ENCODE measurements at regions not wholly inside any gene's neighbourhood (a gene's known extent, or its start where the extent isn't known, plus 50 kb on each side); places are given as distances from the start of the nearest gene placed in this dataset.
"Not testable (repeated sequence)": the region's sequence is repeated elsewhere in the genome, so short reads cannot be mapped to it uniquely, and the experiment has no call there.

- DNase-seq: no peak
Observed at GRCh38 chr5:13640270-13640669, 304.2 kb downstream of the DNAH5 start.

DNA sequence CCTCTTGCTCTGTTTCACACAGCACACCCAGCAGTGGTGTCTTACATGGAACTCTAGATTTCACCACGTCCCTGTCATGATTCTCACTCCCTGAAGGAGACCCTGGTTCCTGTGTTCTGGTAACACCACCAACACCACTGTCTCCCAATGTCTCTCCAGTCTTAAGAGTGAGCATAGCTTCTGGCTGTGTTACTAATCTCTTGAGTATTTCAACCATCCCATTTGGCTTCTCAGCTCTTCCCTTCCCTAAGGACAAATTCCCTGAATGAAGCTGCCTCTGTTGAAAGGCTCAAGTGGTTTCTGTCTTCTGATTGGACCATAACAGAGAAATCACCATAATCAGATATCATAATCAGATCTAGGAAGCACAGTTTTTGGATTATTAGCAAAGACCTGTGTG lies 311.8 kb downstream of the DNAH5 start:
- DNase-seq: no peak

- no peak for DNase-seq
Observed at GRCh38 chr5:13629218-13629617, 315.3 kb downstream of the DNAH5 start.

DNA sequence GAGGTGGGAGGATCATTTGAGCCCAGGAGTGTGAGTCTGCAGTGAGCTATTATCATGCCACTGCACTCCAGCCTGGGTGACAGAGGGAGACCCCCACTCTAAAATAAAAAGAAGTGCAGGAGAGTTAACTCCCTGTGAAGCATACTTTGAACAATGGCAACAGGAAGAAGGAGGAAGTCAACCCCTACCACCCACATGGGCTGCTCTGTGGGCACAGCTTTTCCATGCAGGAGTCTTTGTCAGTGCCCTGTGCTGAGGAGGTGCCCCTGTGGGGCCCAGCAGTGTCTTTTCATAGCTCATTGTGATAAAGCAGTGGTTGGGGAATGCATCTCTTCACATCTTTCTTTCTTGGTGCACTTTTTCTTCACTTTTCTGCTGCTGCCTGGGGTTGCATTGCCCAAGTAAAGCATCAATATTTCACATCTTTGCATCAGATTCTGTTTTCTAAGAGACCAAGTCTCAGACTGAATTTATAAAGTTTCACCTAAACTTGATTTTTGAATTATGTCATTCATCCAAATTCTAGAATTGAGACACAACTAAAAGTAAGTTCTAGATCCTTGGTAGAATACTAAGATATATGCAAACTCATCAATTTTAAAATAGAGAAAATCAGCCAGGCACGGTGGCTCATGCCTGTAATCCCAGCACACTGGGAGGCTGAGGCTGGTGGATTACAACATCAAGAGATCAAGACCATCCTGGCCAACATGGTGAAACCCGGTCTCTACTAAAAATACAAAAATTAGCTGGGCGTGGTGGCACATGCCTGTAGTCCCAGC lies 316.6 kb downstream of the DNAH5 start:
- no peak for DNase-seq

DNA sequence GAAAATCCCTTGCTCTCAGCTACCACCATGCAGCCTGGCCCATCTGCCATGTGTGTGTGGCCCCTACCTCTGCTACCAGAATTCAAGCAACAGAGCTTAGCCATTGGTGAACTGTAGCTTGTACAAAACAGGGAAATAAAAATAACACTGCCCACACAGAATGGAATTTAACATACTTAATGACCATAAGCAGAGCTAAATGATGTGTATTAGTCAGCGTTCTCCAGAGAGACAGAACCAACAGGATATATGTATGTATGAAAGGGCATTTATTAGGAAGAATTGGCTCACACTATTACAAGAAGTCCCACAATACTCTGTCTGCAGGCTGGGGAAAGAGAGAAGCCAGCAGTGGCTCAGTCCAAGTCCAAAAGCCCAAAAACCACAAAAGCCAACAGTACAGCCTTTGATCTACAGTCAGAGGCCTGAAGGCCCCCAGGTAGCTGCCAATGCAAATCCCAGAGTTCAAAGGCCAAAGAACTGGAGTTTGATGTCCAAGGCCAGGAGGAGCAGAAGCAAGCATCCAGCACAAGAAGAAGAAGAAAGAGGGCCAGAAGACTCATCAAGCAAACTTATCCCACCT lies 318.8 kb downstream of the DNAH5 start:
- DNase-seq: no peak

GRCh38 chr5:13624283-13625074 lies 320.0 kb downstream of the DNAH5 start:
- DNase-seq: no peak

- DNase-seq: no peak
Observed at GRCh38 chr5:13613621-13614020, 330.9 kb downstream of the DNAH5 start.

DNA sequence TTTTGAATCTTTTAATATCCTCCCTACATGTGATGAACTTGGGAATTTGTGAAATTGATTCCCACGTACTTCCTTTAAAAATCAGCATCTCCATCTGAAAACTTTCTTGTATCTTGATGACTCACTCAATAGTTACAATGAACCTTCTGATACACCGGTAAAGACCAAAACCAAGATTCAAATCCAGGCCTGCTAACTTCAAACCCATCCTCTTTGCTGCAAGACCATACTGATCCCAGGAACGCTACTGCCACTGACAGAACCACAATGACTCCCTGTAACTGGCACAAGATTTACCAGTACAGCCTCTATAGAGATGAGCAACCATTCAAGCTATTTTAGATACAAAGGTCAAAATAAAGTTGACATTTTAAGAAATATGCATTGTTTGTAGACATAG lies 332.9 kb downstream of the DNAH5 start:
- no peak for DNase-seq

DNA sequence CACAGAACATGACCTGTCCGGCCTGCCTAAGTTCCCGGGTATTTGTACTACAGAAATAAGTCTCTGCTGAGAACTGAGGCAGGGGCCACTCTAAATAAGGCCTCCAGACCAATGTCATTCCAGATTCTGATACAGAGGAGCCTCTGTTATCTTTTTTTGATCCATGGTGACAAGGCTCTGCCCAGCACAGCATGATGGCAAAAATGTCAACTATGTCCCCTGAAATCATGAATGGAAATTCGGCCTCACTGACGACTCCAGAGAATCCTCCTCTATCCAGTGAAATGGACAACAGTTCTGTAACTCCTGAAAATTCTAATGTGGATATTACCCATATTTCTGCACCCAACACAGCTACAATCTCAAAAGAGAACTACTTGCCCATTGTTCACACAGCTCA lies 335.0 kb downstream of the DNAH5 start:
- no peak for DNase-seq

- no peak for DNase-seq
Observed at GRCh38 chr5:13606051-13606450, 338.4 kb downstream of the DNAH5 start.

GRCh38 chr5:13601112-13601511 lies 343.4 kb downstream of the DNAH5 start:
- no peak for DNase-seq

DNA sequence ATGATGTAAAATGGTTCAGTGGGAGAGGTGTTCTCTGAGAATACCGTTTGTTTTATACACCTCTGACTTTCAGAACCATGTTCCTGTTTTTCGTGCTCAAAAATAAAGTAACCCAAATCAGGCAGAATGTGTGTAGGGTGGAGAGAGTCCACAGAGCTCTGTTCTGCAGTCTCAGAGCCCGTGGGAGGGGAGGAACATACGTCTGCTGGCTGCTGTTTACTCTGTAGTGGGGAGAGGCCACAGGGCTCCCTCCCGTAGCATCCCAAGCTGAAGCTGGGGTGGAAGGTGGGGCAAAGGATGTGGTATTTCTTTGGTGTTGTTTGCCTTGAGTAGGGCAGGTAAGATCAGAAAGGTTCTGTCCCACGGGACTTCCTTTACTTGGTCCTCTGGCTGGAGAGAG lies 348.5 kb downstream of the DNAH5 start:
- no peak for DNase-seq

DNA sequence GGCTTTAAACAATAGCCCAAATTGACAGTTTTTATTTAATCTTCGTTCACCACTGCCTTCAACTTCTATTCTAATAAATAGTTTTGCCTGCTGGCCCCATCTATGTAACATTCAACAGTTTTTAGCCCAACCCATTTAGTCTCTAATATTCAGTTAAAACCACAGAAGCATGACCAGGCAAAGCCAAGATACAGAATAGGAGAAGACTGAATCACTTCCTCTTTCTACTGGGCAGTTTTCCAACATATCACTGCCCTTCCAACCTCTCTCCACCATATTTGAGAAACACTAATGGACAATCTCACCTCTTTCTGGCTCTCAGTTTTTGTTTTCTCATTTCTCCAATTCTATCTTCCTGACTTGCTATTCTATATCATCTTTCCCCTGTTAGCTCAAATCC lies 352.9 kb downstream of the DNAH5 start:
- DNase-seq: no peak

DNA sequence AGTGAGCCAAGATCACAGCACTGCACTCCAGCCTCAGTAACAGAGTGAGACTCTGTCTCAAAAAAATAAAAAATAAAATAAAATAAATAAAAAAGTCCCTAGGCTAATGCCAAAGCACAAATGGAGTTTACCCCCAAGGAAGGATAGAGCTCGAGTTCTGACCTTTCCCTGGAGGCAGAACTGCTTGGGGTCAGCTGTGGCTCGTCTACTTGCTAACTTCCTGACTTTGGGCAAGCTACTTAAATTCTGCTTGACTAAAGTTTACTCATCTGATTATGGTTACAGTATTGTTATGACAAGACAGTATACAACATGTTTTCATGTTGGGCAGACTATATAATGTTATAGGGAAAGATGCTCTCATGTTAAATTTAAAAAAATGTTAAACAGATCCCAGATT lies 359.2 kb downstream of the DNAH5 start:
- DNase-seq: no peak

GRCh38 chr5:13581914-13582313 lies 362.6 kb downstream of the DNAH5 start:
- no peak for DNase-seq

GRCh38 chr5:13581132-13581531 lies 363.4 kb downstream of the DNAH5 start:
- no peak for DNase-seq

GRCh38 chr5:13580058-13580457 lies 364.4 kb downstream of the DNAH5 start:
- DNase-seq: no peak

- not testable (repeated sequence) for DNase-seq
Observed at GRCh38 chr5:13579091-13579490, 365.4 kb downstream of the DNAH5 start.

DNA sequence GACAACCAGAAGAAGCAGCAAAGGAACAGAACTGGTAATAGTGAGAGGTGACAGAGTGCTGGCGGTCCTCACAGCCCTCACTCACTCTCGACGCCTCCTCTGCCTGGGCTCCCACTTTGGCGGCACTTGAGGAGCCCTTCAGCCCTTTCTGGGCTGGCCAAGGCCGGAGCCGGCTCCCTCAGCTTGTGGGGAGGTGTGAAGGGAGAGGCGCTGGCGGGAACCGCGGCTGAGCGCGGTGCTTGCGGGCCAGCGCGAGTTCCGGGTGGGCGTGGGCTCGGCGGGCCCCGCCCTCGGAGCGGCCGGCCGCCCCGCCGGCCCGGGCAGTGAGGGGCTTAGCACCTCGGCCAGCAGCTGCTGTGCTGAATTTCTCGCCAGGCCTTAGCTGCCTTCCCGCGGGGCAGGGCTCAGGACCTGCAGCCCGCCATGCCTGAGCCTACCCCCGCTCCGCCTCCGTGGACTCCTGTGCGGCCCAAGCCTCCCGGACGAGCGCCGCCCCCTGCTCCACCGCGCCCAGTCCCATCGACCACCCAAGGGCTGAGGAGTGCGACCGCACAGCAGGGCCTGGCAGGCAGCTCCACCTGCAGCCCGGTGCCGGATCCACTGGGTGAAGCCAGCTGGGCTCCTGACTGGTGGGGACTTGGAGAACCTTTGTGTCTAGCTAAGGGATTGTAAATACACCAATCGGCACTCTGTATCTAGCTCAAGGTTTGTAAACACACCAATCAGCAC lies 366.0 kb downstream of the DNAH5 start:
- DNase-seq: not testable (repeated sequence)

DNA sequence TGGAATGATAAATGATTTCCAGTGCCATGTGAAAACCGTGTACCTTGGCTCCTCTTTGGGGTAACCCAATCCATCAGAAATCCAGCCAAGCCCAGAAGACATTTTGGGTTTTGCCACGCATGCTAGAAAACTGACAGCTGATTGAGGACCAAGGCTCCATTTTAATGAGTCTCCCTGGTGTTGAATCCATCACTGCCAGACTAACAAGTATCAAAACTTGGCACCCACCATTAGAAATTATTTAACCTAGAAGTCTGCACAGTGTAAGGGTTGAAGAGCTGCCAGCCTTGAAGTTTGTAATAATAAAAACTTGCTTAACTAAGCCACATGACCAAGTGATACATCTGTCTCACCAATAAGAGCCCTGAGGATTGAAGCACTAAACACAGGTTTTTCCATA lies 369.9 kb downstream of the DNAH5 start:
- no peak for DNase-seq

GRCh38 chr5:13572163-13572562 lies 372.3 kb downstream of the DNAH5 start:
- DNase-seq: no peak

DNA sequence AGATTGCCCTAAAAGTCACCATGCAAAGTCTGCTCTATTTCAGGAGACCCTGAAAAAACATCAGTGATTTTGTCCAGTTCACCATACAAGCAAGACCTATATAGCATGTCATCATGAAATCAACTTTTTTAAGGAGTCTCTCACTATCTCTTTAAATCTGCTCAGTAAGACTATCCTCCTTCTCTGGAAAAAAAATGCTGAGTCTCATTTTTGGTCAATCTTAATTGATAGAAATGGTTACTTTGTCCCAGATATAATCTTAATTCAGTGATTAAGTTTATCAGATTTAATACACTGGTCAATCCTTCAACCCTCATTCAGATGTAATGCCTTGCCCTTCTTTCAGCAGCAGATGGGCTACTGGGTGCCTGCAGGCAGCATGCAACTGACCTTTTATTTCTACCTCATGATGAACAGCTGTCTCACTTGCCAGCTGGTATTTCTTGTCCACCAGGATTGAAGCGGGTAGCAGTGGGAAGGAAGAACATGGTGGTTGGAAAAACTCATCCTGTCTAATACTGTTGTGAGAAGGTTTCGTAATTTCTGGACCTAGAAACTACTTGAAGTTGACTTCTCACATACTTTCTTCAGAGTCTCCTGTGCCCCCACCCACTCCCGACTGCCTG lies 375.3 kb downstream of the DNAH5 start:
- no peak for DNase-seq

DNA sequence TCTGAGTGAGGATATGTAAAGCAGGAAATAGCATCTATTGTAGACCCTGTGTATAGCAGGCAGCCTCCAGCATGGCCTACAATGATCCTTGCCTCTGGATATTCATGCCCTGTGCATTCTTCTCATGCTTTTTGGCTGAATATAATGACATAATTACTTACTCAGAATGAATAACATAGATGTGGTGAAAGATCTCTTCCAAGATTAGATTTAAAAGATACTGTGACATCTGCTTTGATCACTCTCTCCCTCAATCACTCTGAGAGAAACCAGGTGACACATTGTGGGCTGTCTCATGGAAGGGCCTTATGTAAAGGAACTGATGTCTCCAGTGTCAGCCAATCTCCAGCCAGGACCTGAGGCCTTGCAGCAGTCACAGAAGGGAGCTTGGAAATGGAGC lies 376.7 kb downstream of the DNAH5 start:
- no peak for DNase-seq

Measured in activated CD4-positive, alpha-beta T cell treated with anti-CD3 and anti-CD28 coated beads, Interleukin-2, Interleukin-6, amounts not matched to agents 100 ng/mL and 50 ng/mL, durations not matched to agents 16 hours and 8 hours (primary cell).